GM12878 (cell line): ENCODE measurements at regions not wholly inside any gene's neighbourhood (a gene's known extent, or its start where the extent isn't known, plus 50 kb on each side); places are given as distances from the start of the nearest gene placed in this dataset.

Experiments used
- ATAC-seq: fragments of 200-7000 bp; cut with Tn5 transposase; 3 replicates; pipeline ENCODE4 v1.9.1; 2020; ENCODE audit warnings: mild to moderate bottlenecking, moderate library complexity
- BruUV-seq: library from RNA; stranded (reverse); fragments of 400-500 nt; replicated peaks from 2 replicates; lab custom pipeline; 2021; lab: Mats Ljungman, UMichigan
- CTCF ChIA-PET: fragments of 300-600 bp; sonication (Branson Sonifier 250); formaldehyde crosslinking; extraction: SDS; loops from one replicate; lab custom pipeline; 2021; ENCODE audit warnings: inconsistent platforms; lab: Yijun Ruan, JAX
- POLR2A ChIA-PET: fragments of 350-600 bp; formaldehyde crosslinking; extraction: SDS; loops from one replicate; lab custom pipeline; 2021; ENCODE audit warnings: inconsistent platforms; lab: Charles Lee
- RAD21 ChIA-PET: fragments of 300-600 bp; sonication (Branson Sonifier 250); formaldehyde crosslinking; loops from one replicate; lab custom pipeline; 2023; ENCODE audit warnings: antibody characterized with exemption; ENCODE audit not compliant: unreplicated experiment; lab: Charles Lee
- SMC1A ChIA-PET: fragments of 300-600 bp; sonication (Branson Sonifier 250); formaldehyde crosslinking; loops from one replicate; lab custom pipeline; 2023; ENCODE audit not compliant: unreplicated experiment, uncharacterized antibody; lab: Charles Lee
- DNase-seq: peaks from one replicate; pipeline ENCODE4 v3.0.0-alpha.2; 2011; ENCODE audit warnings: low read depth, low spot score
- FAIRE-seq: peaks from 3 replicates; lab custom pipeline; 2011; peaks lifted over from hg19 to GRCh38; lab: Jason Lieb, UNC
- H2AFZ ChIP-seq: 2 replicates; pipeline ENCODE4 v1.6.0; 2011; ENCODE audit warnings: low read depth, low read length, control low read depth; ENCODE audit not compliant: control insufficient read depth
- H3K27ac ChIP-seq: 2 replicates; pipeline ENCODE4 v1.5.1; 2011; ENCODE audit warnings: control low read depth; ENCODE audit not compliant: control insufficient read depth, insufficient read depth
- H3K27me3 ChIP-seq, 2 experiments: replicated peaks in 1 of 2; 2 replicates each; pipeline versions ENCODE4 v1.6.0 to v1.6.1; 2011; ENCODE audit warnings: low read length in 1 of 2; ENCODE audit not compliant: control insufficient read depth in 2 of 2, insufficient read depth in 2 of 2
- H3K36me3 ChIP-seq, 2 experiments: 2 replicates each; pipeline ENCODE4 v1.5.1; 2011; ENCODE audit warnings: low read length in 1 of 2; ENCODE audit not compliant: control insufficient read depth in 2 of 2, insufficient read depth in 2 of 2
- H3K4me1 ChIP-seq: 2 replicates; pipeline ENCODE4 v1.6.1; 2011; ENCODE audit warnings: mild to moderate bottlenecking, low read length, moderate library complexity, mixed read lengths; ENCODE audit not compliant: control insufficient read depth, insufficient read depth
- H3K4me2 ChIP-seq: 2 replicates; pipeline ENCODE4 v1.6.0; 2011; ENCODE audit warnings: control low read depth; ENCODE audit not compliant: control insufficient read depth, insufficient read depth
- H3K4me3 ChIP-seq: fragments of 200-600 bp; sonication (generic); 2 replicates; pipeline ENCODE4 v1.5.1; 2016
- H3K79me2 ChIP-seq: 2 replicates; pipeline ENCODE4 v1.6.0; 2011; ENCODE audit warnings: low read length; ENCODE audit not compliant: control insufficient read depth, insufficient read depth
- H3K9ac ChIP-seq: 2 replicates; pipeline ENCODE4 v1.8.0; 2011; ENCODE audit warnings: low read length, control low read depth, mixed read lengths; ENCODE audit not compliant: control insufficient read depth, insufficient read depth
- H3K9me3 ChIP-seq: replicated peaks from 3 replicates; pipeline ENCODE4 v1.5.1; 2011; ENCODE audit warnings: mild to moderate bottlenecking, low read length; ENCODE audit not compliant: control insufficient read depth, insufficient read depth
- H4K20me1 ChIP-seq: 2 replicates; pipeline ENCODE4 v1.6.0; 2011; ENCODE audit not compliant: control insufficient read depth, insufficient read depth
- DPF2 ChIP-seq: fragments of 450-650 bp; IDR thresholded peaks from 2 replicates; pipeline ENCODE4 v1.6.1; 2017; ENCODE audit warnings: mild to moderate bottlenecking
- EED ChIP-seq: sonication (generic); IDR thresholded peaks from 2 replicates; pipeline ENCODE4 v1.6.1; 2016; ENCODE audit warnings: antibody characterized with exemption, low read depth
- ETV6 ChIP-seq, 2 experiments: fragments of 450-650 bp in 1 of 2; IDR thresholded peaks in 1 of 2; conservative IDR thresholded peaks in 1 of 2; 2 replicates each; pipeline ENCODE4 v1.6.1; 2014; ENCODE audit warnings: antibody characterized with exemption in 1 of 2, borderline replicate concordance in 1 of 2, low read depth in 1 of 2, mild to moderate bottlenecking in 1 of 2, moderate library complexity in 1 of 2
- IKZF1 ChIP-seq: fragments of 450-650 bp; conservative IDR thresholded peaks from 2 replicates; pipeline ENCODE4 v1.6.1; 2017; ENCODE audit warnings: antibody characterized with exemption, mild to moderate bottlenecking
- MAX ChIP-seq: IDR thresholded peaks from 2 replicates; pipeline ENCODE4 v1.6.1; 2012; ENCODE audit warnings: low read depth, low read length, improper control_type of control experiment
- NFIC ChIP-seq: IDR thresholded peaks from 2 replicates; pipeline ENCODE4 v1.6.1; 2012; ENCODE audit warnings: low read depth, mild to moderate bottlenecking, inconsistent platforms, low read length, moderate library complexity
- NFYA ChIP-seq: IDR thresholded peaks from 2 replicates; pipeline ENCODE4 v1.6.1; 2011; ENCODE audit warnings: low read depth, mild to moderate bottlenecking, low read length, improper control_type of control experiment, borderline replicate concordance
- POLR2A ChIP-seq: IDR thresholded peaks from 2 replicates; pipeline ENCODE4 v1.6.1; 2011; ENCODE audit warnings: low read depth, mild to moderate bottlenecking, low read length
- RFX5 ChIP-seq: IDR thresholded peaks from 2 replicates; pipeline ENCODE4 v1.6.1; 2011; ENCODE audit warnings: low read depth, low read length, improper control_type of control experiment
- SMARCA5 ChIP-seq: fragments of 450-650 bp; IDR thresholded peaks from 2 replicates; pipeline ENCODE4 v1.6.1; 2017; ENCODE audit warnings: mild to moderate bottlenecking
- TCF12 ChIP-seq: IDR thresholded peaks from 2 replicates; pipeline ENCODE4 v1.6.1; 2011; ENCODE audit warnings: low read depth, mild to moderate bottlenecking, low read length
- YBX1 ChIP-seq: fragments of 450-650 bp; IDR thresholded peaks from 2 replicates; pipeline ENCODE4 v1.6.1; 2016; ENCODE audit warnings: antibody characterized with exemption
- YY1 ChIP-seq: IDR thresholded peaks from 2 replicates; pipeline ENCODE4 v1.6.1; 2011; ENCODE audit warnings: low read depth, mild to moderate bottlenecking, low read length
- ZBED1 ChIP-seq: IDR thresholded peaks from 2 replicates; pipeline ENCODE4 v1.6.1; 2016; ENCODE audit warnings: borderline replicate concordance
- WGBS: methylation state at CpG from one replicate; pipeline ENCODE4 v1.1.6; 2016; ENCODE audit warnings: low lambda C conversion rate; ENCODE audit not compliant: insufficient replicate concordance, insufficient coverage; ENCODE audit errors: missing lambda C conversion rate; 5-methylcytosine and 5-hydroxymethylcytosine counted together
- in situ Hi-C: fragments of 300-500 bp; cut with MboI; formaldehyde crosslinking; loops from 9 replicates; pipeline ENCODE4 v1.14.3; 2018; ENCODE audit warnings: mixed read lengths
- intact Hi-C: fragments of 100-400 bp; cut with micrococcal nuclease; formaldehyde crosslinking; loops from one replicate; pipeline ENCODE4 v1.14.2; 2022; ENCODE audit not compliant: unreplicated experiment
- TF ChIP-seq, protein P1 (sequence below): fragments of 450-650 bp; IDR thresholded peaks from 2 replicates; pipeline ENCODE4 v1.6.1; 2017; ENCODE audit warnings: mild to moderate bottlenecking
- TF ChIP-seq, protein P2 (sequence below): IDR thresholded peaks from 2 replicates; pipeline ENCODE4 v1.6.1; 2011; ENCODE audit warnings: borderline replicate concordance, low read depth, mild to moderate bottlenecking, moderate library complexity, mixed read lengths, low read length; ENCODE audit not compliant: insufficient read depth; ENCODE audit errors: extremely low read length
- TF ChIP-seq, protein P3 (sequence below): IDR thresholded peaks from 2 replicates; pipeline ENCODE4 v1.6.1; 2012; ENCODE audit warnings: low read depth, low read length, improper control_type of control experiment

DNA sequence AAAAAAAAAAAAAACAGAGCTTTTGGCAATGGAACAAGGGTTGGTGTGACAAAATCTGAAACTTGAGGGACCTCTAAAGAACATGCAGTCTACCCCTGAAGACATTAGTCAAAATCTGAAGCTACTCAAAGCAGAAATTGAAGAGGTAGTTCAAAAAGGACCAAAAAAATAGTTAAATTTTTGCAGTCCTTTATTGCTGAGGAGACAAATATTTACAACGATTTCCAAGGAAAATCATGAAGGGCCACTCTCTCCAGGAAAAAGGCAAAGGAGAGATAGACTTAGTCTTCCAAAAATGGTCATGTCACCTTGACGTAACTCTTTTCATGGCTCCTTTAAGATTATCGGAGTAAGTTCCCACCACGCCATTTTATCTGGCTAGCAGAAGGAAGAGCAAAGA, 452.0 kb downstream of the XIRP2 start:
- no peaks in the 10 kb centered on the region for H3K9me3 ChIP-seq
- ChIA-PET CTCF (no interaction called here), POLR2A (no interaction called here), RAD21 (no interaction called here), SMC1A (interaction anchor here (0.7 kb wide), 1 partner anchor 42 kb away, joined by 3 read pairs; no protein-coding TSS in a partner anchor)
- no peaks in the 10 kb centered on the region for H3K4me1 ChIP-seq
- H3K4me2 ChIP-seq, result no peak overlapping the region
- FAIRE-seq, result no peak
- H2AFZ ChIP-seq, result no peak overlapping the region
- H3K9ac ChIP-seq, result no peak overlapping the region
- no peaks in the 10 kb centered on the region for H3K27me3 ChIP-seq
- no peak for TF ChIP-seq MAX
- TF ChIP-seq, protein P1, sequence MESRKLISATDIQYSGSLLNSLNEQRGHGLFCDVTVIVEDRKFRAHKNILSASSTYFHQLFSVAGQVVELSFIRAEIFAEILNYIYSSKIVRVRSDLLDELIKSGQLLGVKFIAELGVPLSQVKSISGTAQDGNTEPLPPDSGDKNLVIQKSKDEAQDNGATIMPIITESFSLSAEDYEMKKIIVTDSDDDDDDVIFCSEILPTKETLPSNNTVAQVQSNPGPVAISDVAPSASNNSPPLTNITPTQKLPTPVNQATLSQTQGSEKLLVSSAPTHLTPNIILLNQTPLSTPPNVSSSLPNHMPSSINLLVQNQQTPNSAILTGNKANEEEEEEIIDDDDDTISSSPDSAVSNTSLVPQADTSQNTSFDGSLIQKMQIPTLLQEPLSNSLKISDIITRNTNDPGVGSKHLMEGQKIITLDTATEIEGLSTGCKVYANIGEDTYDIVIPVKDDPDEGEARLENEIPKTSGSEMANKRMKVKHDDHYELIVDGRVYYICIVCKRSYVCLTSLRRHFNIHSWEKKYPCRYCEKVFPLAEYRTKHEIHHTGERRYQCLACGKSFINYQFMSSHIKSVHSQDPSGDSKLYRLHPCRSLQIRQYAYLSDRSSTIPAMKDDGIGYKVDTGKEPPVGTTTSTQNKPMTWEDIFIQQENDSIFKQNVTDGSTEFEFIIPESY, result no peak
- in situ Hi-C loops, result no loop called here
- H3K4me3 ChIP-seq, result no peak overlapping the region
- no peaks in the 10 kb centered on the region for H4K20me1 ChIP-seq
- H3K79me2 ChIP-seq, result no peaks in the 10 kb centered on the region
- DNase-seq, result no peak
- intact Hi-C loops, result no loop called here
- H3K27ac ChIP-seq, result no peak overlapping the region
- H3K36me3 ChIP-seq, result no peaks in the 10 kb centered on the region
- BruUV-seq, result no TSS peak
- ATAC-seq, result no peak
- 69% methylated on average over 4 of the region's 4 CpGs for WGBS

DNA sequence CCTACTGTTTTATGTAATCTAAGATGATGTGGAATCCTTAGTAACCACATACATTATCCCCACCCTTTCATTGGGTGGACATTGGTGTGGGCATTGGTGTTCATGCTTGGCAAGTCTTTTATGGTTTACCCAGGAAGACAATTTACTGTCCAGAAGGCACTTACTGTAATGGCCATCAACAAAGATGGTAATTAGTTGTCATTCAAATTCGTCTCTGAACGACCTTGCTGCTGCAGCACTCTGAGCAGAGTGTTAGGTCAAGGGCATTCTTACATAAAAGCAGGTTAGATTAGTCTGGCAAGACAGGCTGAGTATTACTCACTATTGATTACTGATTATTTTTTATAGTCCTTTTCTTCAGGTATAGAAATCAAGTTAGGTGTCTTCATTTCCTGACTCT, 447.9 kb downstream of the XIRP2 start:
- Histone ChIP-seq H4K20me1 (no peaks in the 10 kb centered on the region), H3K9me3 (no peaks in the 10 kb centered on the region), H3K4me3 (no peak overlapping the region), H3K27me3 (no peaks in the 10 kb centered on the region), H3K79me2 (no peaks in the 10 kb centered on the region), H2AFZ (no peak overlapping the region), H3K9ac (no peak overlapping the region), H3K4me2 (no peak overlapping the region), H3K36me3 (no peaks in the 10 kb centered on the region), H3K27ac (no peak overlapping the region), H3K4me1 (no peaks in the 10 kb centered on the region)
- in situ Hi-C loops, result no loop called here
- ChIA-PET CTCF (no interaction called here), POLR2A (no interaction called here), RAD21 (no interaction called here), SMC1A (no interaction called here)
- no peak for FAIRE-seq
- DNase-seq, result no peak
- no TSS peak for BruUV-seq
- intact Hi-C loops, result no loop called here
- WGBS, result 2% methylated on average over 2 of the region's 2 CpGs
- ATAC-seq, result no peak
- TF ChIP-seq ETV6 (conservative IDR thresholded peaks at IDR 0.05 in 1 of 2, IDR thresholded peaks at IDR 0.05 in 1 of 2; ENCODE audit: borderline replicate concordance in 1 of 2, low read depth in 1 of 2) (no peak), SMARCA5 (no peak), ZBED1 (no peak), TCF12 (no peak), EED (no peak), IKZF1 (no peak), POLR2A (no peak), NFYA (no peak), YBX1 (no peak), YY1 (no peak), RFX5 (no peak), NFIC (no peak), DPF2 (no peak)
- TF ChIP-seq, protein P2, sequence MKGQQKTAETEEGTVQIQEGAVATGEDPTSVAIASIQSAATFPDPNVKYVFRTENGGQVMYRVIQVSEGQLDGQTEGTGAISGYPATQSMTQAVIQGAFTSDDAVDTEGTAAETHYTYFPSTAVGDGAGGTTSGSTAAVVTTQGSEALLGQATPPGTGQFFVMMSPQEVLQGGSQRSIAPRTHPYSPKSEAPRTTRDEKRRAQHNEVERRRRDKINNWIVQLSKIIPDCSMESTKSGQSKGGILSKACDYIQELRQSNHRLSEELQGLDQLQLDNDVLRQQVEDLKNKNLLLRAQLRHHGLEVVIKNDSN, result no peak
- TF ChIP-seq, protein P3, sequence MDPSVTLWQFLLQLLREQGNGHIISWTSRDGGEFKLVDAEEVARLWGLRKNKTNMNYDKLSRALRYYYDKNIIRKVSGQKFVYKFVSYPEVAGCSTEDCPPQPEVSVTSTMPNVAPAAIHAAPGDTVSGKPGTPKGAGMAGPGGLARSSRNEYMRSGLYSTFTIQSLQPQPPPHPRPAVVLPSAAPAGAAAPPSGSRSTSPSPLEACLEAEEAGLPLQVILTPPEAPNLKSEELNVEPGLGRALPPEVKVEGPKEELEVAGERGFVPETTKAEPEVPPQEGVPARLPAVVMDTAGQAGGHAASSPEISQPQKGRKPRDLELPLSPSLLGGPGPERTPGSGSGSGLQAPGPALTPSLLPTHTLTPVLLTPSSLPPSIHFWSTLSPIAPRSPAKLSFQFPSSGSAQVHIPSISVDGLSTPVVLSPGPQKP, result no peak
